ENCODE measurements at regions not wholly inside any gene's neighbourhood (a gene's known extent, or its start where the extent isn't known, plus 50 kb on each side); places are given as distances from the start of the nearest gene placed in this dataset.
"Not testable (repeated sequence)": the region's sequence is repeated elsewhere in the genome, so short reads cannot be mapped to it uniquely, and the experiment has no call there.

DNA sequence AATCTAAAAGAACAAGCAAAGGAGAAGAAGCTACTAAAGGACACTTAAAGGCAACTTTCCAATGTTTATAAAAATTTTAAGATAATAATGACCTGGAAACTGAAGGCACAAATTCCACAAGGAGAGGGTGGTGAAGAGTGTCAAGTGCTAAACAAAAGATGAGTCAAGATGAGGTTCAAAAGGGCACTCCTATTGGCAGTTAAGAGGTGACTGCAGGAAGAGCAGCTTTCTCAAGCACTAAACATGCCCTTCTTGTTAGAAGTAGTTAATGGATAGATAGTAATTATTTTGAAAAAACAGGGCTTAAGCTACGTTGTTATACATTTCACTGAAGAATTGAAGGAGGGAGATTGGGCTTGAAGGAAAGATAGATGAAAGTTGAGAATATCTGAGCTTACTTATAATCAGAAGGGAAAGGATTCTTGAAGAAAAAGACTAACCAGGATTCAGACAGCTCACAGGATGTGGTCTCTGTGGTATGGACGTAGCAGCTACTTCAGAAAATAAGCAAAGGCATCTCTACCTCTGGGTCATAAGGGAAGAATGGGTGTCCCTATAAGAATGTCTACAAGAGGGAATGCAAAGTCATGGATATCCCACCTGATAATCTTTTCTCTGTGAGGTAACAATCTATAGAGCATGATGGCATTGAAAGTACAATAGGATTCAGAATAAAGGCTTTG, 454.7 kb upstream of the SLC39A10 start:
- H3K27ac Mint-ChIP-seq, result no peak overlapping the region
- H3K9me3 Mint-ChIP-seq, result no peaks in the 10 kb centered on the region

DNA sequence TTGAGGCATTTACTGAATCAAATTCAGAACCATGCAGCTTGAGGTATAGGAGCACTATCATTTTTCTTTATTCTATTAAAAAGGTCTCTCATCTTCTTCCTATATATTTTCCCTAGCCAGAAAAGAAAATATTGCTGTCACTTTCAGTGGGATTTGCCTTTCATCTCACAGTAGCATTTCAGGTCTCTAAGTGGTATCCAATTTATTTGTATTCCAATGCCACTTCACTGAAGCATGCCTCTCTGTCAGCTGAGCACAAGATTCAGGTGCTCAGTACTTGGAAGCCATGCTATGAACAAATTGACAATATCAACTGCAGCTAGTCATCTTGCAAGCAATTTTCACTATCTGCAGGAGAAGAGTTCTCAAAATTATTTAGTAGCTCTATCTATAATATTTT, 457.2 kb upstream of the SLC39A10 start:
- no peak overlapping the region for H3K4me3 Mint-ChIP-seq
- no peak overlapping the region for H3K27ac Mint-ChIP-seq
- no peak for ATAC-seq (ENCODE audit: low read depth in 2 of 2)
- no peaks in the 10 kb centered on the region for H3K27me3 Mint-ChIP-seq
- DNase-seq, result no peak
- H3K4me1 Mint-ChIP-seq, result no peaks in the 10 kb centered on the region
- H3K9me3 Mint-ChIP-seq, result no peaks in the 10 kb centered on the region
- no peaks in the 10 kb centered on the region for H3K36me3 Mint-ChIP-seq

More for the DNA sequence above, 454.7 kb upstream of the SLC39A10 start:
- DNase-seq, result no peak
- no peaks in the 10 kb centered on the region for H3K4me1 Mint-ChIP-seq
- no peak overlapping the region for H3K4me3 Mint-ChIP-seq
- no peaks in the 10 kb centered on the region for H3K27me3 Mint-ChIP-seq
- ATAC-seq (ENCODE audit: low read depth in 2 of 2), result no peak
- H3K36me3 Mint-ChIP-seq, result no peaks in the 10 kb centered on the region

DNA sequence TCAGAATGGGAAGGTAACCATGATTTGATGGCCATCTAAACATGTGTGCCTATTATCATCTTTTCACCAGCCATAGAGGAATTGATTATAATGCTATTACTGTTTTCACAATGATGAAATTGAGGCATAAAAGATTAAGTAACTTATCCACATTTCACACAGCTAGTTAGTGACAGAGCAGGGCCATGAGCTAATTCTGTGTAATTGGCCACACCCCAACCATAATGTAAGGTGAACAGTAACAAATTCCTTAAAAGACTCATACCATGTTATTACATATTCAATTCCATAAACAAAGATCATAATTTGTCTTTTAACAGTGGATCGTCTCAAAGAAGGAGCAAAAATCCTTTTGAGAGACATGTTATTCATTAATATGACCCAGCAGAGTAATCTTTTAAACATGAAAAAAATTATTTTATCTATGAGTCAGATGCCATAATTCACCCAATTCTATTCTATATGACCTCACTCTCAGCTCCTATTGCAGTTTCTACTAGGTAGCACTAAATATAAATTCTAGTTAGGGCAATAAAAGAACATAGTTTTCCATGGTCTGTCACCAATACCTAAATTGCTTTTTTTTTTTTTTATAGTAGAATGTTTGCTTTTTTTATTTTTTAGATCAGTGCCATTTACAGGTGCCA, 475.8 kb upstream of the SLC39A10 start:
- Mint-ChIP-seq H3K27me3 (no peaks in the 10 kb centered on the region), H3K4me3 (no peak overlapping the region), H3K36me3 (no peaks in the 10 kb centered on the region), H3K4me1 (no peaks in the 10 kb centered on the region), H3K27ac (no peak overlapping the region), H3K9me3 (peaks cover 0 to 6% (median 0%) of the 10 kb centered on the region in 7 donors)
- no peak for DNase-seq
- no peak for ATAC-seq (ENCODE audit: low read depth in 2 of 2)

DNA sequence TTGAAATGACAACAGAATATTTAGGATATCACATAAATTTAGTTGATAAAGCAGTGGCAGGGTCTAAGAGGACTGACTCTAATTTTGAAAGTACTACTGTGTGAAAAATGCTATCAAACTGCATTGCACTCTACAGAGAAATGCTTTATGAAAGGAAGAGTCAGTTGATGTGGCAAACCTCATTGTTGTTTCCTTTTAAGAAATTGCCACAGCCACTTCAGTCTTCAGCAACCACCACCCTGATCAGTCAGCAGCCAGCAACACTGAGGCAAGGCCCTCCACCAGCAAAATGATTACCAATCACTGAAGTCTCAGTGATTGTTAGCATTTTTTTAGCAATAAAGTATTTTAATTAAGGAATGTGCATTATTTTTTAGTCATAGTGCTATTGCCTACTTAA, 488.7 kb upstream of the SLC39A10 start:
- Mint-ChIP-seq H3K27ac (no peak overlapping the region), H3K4me3 (no peak overlapping the region), H3K27me3 (no peaks in the 10 kb centered on the region), H3K9me3 (peaks cover 0 to 4% (median 0%) of the 10 kb centered on the region in 7 donors), H3K36me3 (no peaks in the 10 kb centered on the region), H3K4me1 (no peaks in the 10 kb centered on the region)
- ATAC-seq (ENCODE audit: low read depth in 2 of 2) (no peak), DNase-seq (no peak)

DNA sequence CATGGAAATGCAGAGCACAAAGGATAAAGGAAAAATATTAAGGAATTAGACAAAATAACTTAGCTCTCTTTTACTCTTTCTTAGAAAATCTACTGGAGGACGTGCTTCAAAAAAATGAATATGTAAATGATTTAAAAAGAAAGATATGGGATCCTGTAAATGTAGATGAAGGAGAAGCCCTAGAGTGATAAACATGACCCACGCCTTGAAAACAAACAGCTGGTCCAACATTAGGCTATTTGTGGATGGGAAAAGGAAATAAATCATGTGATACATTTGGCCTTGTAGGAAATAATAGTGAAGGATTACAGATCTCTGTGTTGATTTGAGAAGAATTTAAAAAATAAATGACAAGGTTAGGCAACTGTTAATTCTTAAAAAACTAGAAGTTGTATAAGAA, 492.1 kb upstream of the SLC39A10 start:
- peaks cover 0 to 4% (median 0%) of the 10 kb centered on the region in 3 donors for H3K27me3 Mint-ChIP-seq
- peaks cover 0 to 4% (median 0%) of the 10 kb centered on the region in 7 donors for H3K9me3 Mint-ChIP-seq
- no peak overlapping the region for H3K27ac Mint-ChIP-seq
- H3K36me3 Mint-ChIP-seq, result no peaks in the 10 kb centered on the region
- H3K4me3 Mint-ChIP-seq, result no peak overlapping the region
- DNase-seq (no peak), ATAC-seq (ENCODE audit: low read depth in 2 of 2) (no peak)
- no peaks in the 10 kb centered on the region for H3K4me1 Mint-ChIP-seq

DNA sequence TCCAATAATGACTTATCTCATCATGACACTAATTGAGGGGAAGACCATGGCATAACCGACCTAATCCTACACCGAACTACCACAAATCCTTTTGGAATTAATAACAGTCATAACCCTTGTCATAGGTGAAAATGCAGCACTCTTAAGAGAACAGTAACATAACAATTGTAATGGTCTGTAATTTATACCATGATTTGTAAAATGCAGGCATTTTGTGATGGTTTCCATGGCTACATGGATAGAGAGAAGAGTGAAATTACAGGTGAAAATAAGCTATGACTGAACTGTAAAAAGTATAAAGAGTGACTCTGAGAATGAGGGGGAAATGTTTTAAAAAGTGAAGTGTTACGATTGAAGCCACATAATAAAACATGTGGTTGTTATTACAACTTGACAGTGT, 494.1 kb upstream of the SLC39A10 start:
- Mint-ChIP-seq H3K9me3 (peaks cover 0 to 3% (median 0%) of the 10 kb centered on the region in 7 donors), H3K27ac (no peak overlapping the region), H3K27me3 (peaks cover 0 to 4% (median 0%) of the 10 kb centered on the region in 3 donors), H3K4me3 (no peak overlapping the region), H3K4me1 (no peaks in the 10 kb centered on the region), H3K36me3 (no peaks in the 10 kb centered on the region)
- ATAC-seq (ENCODE audit: low read depth in 2 of 2) (no peak), DNase-seq (no peak)

DNA sequence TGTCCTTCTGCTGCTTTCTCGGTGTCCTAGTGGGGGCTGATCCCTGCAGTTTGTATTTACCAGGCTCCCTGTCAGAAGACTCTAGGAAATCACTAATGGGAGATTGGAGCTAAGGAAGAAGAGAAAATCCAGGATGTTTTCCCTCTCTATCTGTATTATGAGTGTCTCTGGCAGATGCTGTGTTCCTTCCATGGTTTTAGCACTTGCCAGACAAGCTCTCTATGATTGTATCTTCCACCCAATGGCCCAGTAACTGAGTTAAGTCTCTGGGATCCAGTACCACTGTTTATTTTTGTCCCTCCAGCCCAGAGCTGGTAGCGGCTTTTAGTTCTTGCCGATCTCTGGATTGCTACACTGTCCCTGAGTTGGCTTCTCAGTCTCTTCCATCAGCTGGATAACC, 494.8 kb upstream of the SLC39A10 start:
- no peak for ATAC-seq (ENCODE audit: low read depth in 2 of 2)
- Mint-ChIP-seq H3K4me3 (no peak overlapping the region), H3K4me1 (no peaks in the 10 kb centered on the region), H3K27me3 (peaks cover 0 to 4% (median 0%) of the 10 kb centered on the region in 3 donors), H3K36me3 (no peaks in the 10 kb centered on the region), H3K27ac (peak overlapping the region in 1 of 6 donors; percentile 64), H3K9me3 (peaks cover 0 to 2% (median 0%) of the 10 kb centered on the region in 7 donors)
- DNase-seq, result no peak

DNA sequence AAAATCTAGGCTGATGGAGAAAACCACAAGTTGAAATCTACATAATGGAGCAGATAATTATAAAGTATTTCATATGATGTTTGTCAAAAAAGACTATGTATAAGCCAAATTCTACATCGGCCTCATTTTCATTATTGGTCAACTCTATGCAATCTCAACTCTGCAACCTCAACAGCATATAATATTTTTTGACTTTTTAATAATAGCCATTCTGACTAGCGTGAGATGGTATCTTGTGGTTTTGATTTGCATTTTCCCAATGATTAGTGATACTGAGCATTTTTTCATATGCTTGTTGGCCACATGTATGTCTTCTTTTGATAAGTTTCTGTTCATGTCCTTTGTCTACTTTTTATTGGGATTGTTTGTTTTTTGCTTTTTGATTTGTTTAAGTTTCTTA, 496.1 kb upstream of the SLC39A10 start:
- no peak for DNase-seq

DNA sequence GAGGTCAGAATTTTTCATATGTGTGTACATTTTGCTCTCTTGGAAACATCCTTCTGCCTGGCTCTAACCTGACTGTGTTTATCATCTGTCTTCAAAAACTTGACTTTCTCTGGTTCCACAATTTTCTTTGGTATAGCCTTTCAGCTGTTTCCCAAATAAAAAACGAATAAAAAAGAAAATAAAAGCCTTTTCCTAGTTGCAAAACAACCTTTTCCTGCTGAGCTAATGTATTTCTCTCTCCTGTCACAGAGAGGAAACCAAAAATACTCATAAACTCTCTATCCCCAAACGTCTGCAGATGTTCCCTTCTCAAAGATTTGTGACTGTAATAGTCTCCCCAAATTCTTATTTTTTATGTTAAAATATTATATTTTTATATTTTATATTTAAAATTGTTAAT, 505.3 kb upstream of the SLC39A10 start:
- DNase-seq (no peak), ATAC-seq (ENCODE audit: low read depth in 2 of 2) (no peak)
- H3K27ac Mint-ChIP-seq, result no peak overlapping the region
- H3K36me3 Mint-ChIP-seq, result no peaks in the 10 kb centered on the region
- H3K9me3 Mint-ChIP-seq, result no peaks in the 10 kb centered on the region
- H3K27me3 Mint-ChIP-seq, result no peaks in the 10 kb centered on the region
- H3K4me3 Mint-ChIP-seq, result no peak overlapping the region
- H3K4me1 Mint-ChIP-seq, result no peaks in the 10 kb centered on the region

More for the DNA sequence above, 496.1 kb upstream of the SLC39A10 start:
- Mint-ChIP-seq H3K4me3 (no peak overlapping the region), H3K9me3 (peaks cover 0 to 2% (median 0%) of the 10 kb centered on the region in 7 donors), H3K27me3 (peaks cover 0 to 4% (median 0%) of the 10 kb centered on the region in 3 donors), H3K4me1 (no peaks in the 10 kb centered on the region), H3K36me3 (no peaks in the 10 kb centered on the region), H3K27ac (no peak overlapping the region)
- ATAC-seq (ENCODE audit: low read depth in 2 of 2), result no peak

DNA sequence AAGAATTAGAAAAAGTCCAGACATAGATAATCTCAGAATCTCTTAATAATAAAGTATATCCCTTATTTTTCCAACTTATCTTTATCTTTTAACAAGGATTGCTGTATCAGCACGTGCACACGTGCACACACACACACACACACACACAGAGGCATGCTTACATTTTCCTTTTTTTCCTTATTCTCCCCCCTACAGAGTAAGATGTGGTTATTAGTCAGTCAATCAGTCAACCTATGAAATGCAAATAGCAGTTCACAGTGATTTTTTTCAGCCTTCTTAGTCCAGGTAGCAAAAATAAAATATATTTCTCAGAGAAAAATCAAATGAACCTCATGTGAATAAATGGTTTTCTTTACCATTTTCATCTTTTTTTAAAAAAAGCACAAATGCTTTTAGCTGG, 506.2 kb upstream of the SLC39A10 start:
- no peaks in the 10 kb centered on the region for H3K4me1 Mint-ChIP-seq
- ATAC-seq (ENCODE audit: low read depth in 2 of 2) (no peak), DNase-seq (no peak)
- H3K27ac Mint-ChIP-seq, result no peak overlapping the region
- no peaks in the 10 kb centered on the region for H3K27me3 Mint-ChIP-seq
- no peak overlapping the region for H3K4me3 Mint-ChIP-seq
- no peaks in the 10 kb centered on the region for H3K9me3 Mint-ChIP-seq
- H3K36me3 Mint-ChIP-seq, result no peaks in the 10 kb centered on the region

DNA sequence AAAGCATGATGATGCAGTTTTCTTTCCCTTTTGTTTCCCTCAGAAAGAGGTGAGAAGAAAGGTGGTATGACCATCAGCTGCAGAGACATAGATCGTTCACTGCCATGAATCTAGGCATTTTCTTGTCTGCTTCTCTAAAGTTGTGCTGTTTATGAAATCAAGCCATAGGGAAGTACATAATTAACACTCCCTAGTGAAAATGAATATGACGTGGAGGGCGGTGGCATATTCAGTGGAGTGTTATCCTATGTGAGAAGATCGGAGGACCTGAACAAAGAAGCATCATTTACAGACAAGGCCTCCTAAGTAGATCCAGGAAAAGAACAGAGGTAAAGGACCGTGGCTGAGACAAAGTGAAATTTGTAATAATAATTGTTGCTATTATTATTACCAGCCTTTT, 509.0 kb upstream of the SLC39A10 start:
- Mint-ChIP-seq H3K4me3 (no peak overlapping the region), H3K27me3 (no peaks in the 10 kb centered on the region), H3K36me3 (peaks cover 0 to 5% of the 10 kb centered on the region in 2 donors), H3K27ac (peak overlapping the region in 1 of 6 donors; percentile 15), H3K9me3 (peaks cover 2 to 9% (median 5%) of the 10 kb centered on the region in 7 donors), H3K4me1 (no peaks in the 10 kb centered on the region)
- ATAC-seq (ENCODE audit: low read depth in 2 of 2) (no peak), DNase-seq (no peak)

DNA sequence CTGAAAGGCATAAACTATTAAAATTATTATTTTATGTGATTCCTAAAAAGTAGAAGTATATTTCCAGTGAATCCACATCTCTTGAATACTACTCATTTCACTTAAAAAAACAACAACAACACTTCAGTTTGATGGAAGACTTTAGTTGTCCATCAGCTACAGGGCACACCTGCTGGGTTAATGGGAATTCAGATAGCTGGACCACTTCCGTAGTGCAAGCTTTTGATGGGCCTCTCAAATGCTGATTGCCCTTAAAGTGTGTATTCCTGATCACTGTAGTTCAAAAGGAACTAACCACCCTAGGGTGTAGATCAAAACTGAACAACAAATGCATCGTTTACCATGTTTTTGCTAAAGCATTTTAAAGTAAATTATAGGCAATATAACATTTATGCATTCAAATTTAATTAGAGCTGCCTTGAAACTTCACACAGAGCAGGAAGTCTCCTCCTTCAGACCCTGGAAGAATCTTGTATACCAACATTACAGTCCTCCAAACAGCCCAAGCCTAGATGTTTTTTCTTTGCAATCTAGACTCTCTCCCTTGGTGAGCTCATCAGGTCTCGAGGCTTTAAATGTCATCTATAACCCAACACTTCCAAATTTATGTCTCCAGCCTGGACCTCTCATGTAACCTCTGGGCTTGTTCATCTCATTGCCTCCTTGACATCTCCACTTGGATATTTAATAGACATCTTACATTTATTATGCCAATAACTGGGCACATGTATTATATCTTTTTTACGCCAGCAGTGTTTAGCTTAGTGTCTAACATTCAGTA, 510.1 kb upstream of the SLC39A10 start:
- Mint-ChIP-seq H3K27me3 (no peaks in the 10 kb centered on the region), H3K4me3 (no peak overlapping the region), H3K9me3 (peaks cover 2 to 9% (median 5%) of the 10 kb centered on the region in 7 donors), H3K4me1 (no peaks in the 10 kb centered on the region), H3K36me3 (peaks cover 0 to 5% of the 10 kb centered on the region in 2 donors), H3K27ac (no peak overlapping the region)
- ATAC-seq (ENCODE audit: low read depth in 2 of 2) (no peak), DNase-seq (no peak)

DNA sequence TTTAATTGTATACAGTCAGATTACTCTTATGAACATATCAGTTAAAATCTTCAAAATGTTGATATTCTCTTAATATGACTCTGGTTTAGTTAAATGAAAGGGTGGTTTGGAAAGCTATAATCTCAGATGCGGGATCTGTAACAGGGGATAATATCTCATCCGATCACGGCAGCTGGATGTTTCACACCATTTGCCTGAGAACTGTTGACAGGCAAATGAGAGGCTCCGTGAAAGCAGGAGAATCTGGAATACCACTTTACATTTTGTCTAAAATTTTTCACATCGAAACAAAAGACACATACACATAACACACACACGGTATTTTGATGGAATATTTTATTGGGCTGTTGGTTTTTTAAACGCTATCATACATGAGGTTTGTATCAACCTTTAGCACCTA, 518.6 kb upstream of the SLC39A10 start:
- no peaks in the 10 kb centered on the region for H3K4me1 Mint-ChIP-seq
- H3K27me3 Mint-ChIP-seq, result peaks cover 0 to 7% (median 0%) of the 10 kb centered on the region in 3 donors
- ATAC-seq (ENCODE audit: low read depth in 2 of 2) (no peak), DNase-seq (no peak)
- peaks cover 0 to 2% (median 0%) of the 10 kb centered on the region in 7 donors for H3K9me3 Mint-ChIP-seq
- no peaks in the 10 kb centered on the region for H3K36me3 Mint-ChIP-seq
- H3K27ac Mint-ChIP-seq, result no peak overlapping the region
- H3K4me3 Mint-ChIP-seq, result no peak overlapping the region

DNA sequence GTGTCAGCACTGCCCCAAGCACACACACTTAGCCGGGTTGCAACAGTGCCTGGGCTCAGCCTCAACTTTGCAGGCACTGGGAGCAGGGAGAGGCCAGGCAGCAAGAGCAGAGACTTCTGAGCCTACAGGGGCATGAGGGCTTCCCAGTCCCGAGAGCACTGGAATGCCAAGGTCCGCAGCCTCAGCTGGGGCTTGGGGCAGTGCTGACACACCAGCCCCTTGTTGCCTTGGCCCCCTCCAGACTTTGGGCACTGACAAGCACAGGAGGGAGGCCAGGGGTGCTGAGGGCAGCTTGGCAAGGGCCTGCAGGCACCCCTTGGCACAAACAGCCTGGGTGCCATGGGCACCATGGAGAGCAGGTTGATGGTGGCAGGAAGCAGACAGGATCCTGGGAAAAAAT, 531.1 kb upstream of the SLC39A10 start:
- not testable (repeated sequence) for H3K9me3 Mint-ChIP-seq; H3K36me3 Mint-ChIP-seq; H3K4me1 Mint-ChIP-seq; ATAC-seq (ENCODE audit: low read depth in 2 of 2); H3K27me3 Mint-ChIP-seq; H3K4me3 Mint-ChIP-seq; H3K27ac Mint-ChIP-seq; DNase-seq
